ENCODE measurements at regions not wholly inside any gene's neighbourhood (a gene's known extent, or its start where the extent isn't known, plus 50 kb on each side); places are given as distances from the start of the nearest gene placed in this dataset.
A peak's percentile ranks its signal among the peaks of the same experiment; 100 is the strongest.
"Not testable (repeated sequence)": the region's sequence is repeated elsewhere in the genome, so short reads cannot be mapped to it uniquely, and the experiment has no call there.

DNA sequence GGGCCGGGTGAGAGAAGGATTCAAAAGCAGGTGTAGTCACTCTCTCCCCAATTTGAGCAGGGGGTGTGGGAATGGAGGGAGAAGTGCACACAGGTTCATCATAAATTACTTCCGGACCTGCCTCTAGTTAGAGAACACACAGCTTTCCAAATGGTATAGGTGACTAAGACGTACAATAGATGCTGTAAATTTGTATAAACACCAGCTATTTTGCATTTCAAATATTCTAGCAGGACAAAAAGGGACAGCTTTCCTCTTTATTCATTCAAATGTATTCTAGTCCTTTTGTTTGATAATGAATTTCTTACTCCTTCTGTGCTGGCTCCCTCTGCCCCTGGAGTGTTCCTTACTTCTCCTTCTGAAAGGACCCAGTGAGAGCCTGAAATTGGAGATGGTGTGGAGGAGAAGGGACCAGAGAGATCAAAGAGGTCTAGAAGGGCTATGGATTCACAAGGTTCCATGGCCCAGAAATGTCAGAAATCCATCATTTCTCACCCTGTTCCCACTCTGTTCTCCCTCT lies 53.2 kb upstream of the SH3BP4 start:
- no peak for DNase-seq

DNA sequence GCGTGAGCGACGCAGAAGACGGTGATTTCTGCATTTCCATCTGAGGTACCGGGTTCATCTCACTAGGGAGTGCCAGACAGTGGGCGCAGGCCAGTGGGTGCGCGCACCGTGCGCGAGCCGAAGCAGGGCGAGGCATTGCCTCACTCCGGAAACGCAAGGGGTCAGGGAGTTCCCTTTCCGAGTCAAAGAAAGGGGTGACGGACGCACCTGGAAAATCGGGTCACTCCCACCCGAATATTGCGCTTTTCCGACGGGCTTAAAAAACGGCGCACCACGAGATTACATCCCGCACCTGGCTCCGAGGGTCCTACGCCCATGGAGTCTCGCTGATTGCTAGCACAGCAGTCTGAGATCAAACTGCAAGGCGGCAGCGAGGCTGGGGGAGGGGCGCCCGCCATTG lies 63.4 kb upstream of the SH3BP4 start:
- not testable (repeated sequence) for DNase-seq

DNA sequence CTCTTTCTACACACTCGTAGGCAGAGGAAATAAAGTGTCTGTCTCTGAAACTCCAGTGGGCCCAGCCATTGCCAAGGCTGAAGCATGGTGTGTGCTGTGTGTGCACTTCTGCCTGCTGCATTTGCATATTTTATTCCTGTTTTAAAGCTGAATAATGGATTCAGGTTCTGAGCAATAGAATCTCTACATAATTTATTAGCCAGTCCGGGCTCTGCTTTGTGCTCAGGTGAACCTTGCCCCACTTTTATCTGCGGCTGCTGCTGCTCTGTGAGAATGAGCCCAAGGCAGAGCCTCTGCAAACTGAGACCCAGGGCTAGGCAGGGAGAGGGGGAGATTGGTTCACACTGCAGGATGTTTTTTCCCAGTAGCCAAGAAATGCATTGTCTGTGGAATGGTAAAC lies 64.6 kb upstream of the SH3BP4 start:
- DNase-seq = no peak

DNA sequence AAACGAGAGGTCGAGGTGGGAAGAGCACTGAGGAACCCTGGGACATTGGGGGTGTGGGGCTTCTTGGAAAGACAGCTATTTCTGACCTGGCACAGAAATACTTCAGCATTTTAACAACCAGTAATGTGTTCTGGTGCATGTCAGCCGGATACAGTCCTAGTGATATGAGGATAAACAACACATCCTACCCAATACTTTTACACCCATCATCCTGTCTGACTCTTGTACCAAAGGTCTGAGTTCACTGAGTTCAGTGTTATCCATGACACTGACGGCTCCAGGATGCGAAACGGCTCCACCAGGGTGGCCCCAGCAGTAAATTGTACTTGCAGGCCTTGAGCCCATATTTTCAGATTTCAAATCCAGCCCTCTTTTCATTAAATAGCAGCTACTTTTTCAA lies 65.9 kb upstream of the SH3BP4 start:
- no peak for DNase-seq

DNA sequence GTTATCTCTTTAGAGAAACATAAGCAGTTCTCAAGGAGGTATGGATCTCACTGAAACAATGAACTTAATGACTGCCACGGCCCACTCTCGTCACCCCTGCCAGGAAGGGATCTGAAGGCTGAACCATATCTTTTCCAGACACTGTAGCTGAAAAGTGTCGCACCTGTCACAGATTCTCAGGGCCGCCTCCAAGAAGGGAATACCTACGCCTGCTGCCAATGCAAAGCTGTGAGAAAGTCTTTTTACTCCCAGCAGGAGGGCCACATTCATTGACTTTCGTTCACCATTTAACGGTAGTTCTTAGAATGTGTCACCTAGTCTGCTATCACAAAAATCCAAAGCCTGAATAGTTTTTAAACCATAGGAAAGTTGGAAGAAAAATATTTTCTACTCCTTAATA lies 66.7 kb upstream of the SH3BP4 start:
- no peak for DNase-seq

DNA sequence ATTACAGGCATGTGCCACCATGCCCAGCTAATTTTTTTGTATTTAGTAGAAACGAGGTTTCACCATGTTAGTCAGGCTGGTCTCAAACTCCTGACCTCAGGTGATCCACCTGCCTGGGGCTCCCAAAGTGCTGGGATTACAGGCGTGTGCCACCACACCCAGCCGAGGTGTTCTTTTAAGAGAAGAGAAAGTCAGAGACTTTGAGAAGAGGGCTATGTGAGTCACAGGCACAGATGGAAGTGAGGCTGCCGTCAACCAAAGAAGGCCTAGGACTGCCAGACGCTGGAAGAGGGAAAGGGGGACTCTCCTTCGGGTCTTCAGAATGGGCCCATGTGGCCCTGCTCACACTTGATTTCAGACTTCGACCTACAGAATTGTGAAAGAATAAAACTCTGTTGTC lies 67.2 kb upstream of the SH3BP4 start:
- no peak for DNase-seq

DNA sequence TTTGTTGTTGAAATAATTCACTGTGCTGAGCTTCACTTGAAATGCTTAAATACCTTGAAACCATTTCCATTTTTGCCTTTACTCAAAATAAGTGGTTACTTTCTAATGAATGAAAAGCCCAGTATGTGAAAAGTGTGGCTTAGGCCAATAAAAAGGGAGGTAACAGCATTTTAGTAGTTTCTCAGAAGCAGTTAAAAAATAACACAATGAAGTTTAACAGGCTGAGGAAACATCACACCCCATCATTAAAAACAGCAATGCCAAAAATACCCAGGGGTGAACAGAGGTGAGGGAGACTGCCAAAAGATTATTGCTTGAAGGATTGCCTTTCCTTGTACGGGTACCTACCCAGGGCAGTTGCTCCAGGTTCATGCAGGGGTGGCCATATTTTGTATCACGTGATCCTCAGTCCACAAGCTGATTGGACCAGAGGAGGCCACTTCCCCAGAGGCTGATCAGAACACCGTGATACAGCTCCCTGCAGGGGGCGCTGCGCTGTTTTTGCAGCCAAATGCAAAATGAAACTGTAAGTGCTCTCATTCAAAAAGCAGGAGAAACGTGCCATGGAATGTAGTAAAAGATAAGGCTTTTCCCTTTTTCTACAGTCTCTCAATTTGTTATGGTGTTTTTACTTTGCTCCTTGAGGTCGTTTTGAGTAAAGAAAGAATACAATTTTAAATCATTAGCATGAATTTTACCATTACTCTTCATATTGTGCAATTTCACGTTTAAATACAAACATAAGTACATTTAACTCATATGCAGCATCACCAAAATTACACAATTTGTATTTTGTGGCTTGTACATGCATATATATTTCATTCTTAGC lies 70.2 kb upstream of the SH3BP4 start:
- peak in 50 of 51 donors; percentile 10 to 93 (median 70) for DNase-seq

DNA sequence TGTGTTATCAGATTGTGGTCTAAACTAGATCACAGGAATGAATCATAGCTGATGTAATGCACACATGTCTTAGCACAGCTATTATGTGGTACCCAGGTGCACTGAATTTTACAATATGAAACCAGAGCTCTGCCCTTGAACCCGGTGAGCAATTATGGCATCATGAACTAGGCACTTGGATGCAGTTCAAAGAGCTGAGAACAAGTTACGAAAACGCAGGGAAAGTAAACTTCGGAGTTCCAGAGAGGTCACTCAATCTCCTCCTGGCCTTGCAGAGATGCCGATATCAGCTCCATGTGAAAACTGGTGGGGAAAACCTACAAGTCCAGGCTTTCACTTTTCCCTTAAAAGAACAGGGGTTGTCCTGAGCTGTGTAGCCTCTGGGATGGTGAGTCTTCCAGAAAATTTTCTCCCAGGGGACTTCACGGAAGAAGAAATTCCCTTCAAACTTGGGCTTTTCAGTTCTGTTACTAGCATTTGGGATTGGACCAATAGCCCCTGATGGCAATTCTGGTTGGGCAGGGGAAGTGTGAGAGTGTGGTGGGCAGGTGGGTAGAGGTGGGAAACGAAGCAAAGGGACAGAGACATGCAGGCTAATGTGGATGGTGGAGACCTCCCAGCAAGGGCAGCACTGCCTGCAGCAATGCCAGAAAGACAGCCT lies 71.1 kb upstream of the SH3BP4 start:
- no peak for DNase-seq

DNA sequence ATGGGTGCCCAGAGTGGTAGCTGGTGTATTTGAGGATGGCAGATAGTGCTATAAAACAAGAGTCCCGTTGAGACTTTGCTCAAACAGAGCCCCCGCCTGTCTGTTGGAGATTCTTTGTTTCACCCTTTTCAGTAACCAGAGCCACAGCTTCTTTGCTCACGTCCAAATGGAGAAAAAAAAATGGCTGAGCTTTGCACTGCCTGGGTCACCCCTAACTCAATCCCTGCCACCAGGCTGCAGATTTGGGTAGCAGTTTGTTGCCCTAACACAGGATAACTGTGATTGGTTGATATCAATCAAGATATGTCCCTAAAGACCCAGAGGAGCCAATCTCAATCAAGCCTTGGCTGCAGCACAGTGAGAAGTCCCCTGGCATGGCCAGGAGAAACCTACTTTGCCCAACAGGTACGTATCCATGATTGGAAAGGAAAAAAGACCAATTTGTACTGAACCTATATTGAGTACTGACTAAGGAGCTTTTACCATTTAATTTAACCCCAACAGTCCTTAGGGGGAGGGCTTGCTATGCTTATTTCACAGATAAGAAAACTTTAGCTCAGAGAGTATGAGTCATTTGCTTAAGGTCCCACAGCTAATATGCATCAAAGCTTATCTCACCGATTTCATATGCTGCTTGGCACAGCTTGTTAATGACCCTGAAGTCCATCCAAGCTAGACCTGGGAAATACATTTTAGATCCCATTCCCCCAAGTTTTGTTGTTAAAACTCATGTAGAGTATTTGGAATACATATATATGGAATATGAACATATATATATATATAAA lies 72.0 kb upstream of the SH3BP4 start:
- no peak for DNase-seq

DNA sequence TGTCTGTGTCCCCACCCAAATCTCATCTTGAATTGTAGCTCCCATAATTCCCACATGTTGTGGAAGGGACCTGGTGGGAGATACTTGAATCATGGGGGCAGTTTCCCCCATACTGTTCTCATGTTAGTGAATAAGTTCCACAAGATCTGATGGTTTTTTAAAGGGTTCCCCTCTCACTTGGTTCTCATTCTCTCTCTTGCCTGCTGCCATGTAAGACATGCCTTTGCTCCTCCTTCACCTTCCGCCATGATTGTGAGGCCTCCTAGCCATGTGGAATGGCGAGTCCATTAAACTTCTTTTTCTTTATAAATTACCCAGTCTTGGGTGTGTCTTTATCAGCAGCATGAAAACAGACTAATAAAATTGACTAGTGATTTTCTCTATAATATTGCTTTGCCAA lies 75.2 kb upstream of the SH3BP4 start:
- DNase-seq = not testable (repeated sequence)

DNA sequence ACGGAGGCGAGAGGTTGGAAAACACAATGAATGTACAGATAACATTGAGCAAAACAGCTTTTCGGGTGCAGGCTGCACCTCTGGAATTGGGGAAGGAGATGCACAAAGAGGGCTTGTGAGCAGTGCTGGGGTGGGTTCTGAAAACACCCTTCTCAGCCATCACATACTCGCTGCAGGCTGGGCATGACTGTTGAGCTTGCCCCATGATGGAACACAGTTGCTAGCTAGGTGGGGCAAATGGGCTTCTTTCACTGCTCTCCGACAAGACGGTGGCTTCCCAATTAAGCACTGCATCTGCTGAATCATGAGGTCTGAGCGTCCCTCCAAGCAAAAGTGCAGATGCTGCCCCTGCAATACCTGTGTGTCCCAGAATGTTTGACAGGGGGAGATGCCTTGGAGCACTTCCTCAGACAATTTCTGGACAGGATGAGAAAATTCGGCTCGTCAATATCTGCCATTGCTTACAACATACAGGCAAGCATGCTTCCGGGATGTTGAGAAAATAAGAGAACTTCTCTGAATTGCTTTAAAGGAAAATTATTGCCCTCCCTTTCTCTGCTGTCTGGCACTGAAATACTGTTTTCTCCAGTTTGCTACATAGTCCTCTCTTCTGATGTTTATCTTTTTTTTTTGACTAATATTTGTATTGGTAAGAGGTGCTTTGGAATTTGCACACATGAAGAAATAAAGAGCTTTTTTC lies 77.3 kb upstream of the SH3BP4 start:
- no peak for DNase-seq

DNA sequence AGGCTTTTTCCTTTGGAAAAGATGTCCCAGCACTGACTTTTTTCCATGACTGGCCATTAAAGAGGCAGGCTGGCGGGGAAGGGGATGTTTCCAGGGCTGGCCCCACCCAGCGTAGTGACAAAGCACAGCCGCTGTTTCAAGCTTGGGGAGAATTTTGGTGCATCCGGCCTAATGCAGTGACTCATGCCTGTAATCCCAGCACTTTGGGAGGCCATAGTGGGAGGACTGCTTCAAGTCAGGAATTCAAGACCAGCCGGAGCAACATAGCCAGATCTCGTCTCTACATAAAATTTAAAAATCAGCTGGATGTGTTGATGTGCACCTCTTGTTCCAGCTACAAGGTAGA lies 78.0 kb upstream of the SH3BP4 start:
- no peak for DNase-seq

DNA sequence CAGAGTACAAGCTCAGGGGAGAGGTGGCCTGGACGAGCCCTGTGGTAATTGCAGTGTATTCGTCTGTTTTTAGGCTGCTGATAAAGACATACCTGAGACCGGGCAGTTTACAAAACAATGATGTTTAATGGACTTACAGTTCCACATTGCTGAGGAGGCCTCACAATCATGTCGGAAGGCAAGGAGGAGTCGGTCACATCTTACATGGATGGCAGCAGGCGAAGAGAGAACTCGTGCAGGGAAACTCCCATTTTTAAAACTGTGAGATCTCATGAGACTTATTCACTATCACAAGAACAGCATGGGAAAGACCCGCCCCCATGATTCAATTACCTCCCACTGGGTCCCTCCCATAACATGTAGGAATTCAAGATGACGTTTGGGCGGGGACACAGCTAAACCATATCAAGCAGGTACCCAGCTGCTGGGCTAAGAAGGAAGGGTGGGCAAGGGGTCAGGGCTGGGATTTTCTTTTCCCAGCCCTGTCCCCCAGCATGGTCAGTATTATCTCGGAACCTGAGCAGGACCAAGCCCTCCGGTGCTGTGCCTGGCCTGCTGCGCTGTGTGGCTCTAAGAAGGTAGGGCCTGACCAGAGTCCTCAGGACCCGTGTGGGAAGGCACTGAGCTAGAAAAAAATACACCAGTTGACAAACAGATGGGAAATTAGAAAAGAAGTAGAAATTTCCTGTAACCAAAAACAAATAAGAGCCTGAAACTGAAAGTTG lies 78.6 kb upstream of the SH3BP4 start:
- no peak for DNase-seq

DNA sequence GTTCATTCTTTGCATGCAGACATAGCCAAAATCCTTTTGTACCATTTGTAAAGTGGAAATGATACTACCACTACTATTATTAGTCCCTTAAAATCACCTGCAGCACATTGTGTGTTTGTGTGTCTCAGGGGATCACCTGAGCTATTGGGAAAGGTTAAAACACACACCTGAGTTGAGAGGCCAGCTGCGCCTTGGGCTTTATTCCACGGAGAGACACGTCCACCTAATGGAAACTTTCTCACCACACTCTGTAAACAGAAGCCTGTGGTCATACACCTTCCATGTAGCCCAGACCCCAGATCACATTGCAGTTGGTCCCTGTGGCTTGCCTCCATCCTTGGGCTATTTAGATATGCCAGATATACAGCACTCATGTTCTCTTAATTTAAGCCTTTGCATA lies 81.8 kb upstream of the SH3BP4 start:
- no peak for DNase-seq

DNA sequence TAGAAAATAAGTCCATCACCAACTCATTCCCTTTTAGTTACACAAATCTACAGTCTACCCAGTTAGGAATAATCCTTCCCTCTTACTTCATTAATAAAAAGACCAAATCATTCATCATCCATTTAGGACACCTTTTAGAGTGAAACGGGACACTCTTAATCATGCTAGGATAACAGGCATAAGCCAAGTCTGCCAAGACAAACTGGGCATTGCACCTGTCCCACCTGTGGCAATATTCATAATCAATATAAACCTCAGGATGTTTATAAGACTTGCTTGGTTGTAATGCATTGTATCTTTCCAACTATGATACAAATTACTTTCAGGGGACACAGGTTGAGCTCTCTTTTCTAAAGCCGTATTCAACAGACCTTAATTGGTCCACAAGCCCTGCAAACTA lies 82.7 kb upstream of the SH3BP4 start:
- no peak for DNase-seq

DNA sequence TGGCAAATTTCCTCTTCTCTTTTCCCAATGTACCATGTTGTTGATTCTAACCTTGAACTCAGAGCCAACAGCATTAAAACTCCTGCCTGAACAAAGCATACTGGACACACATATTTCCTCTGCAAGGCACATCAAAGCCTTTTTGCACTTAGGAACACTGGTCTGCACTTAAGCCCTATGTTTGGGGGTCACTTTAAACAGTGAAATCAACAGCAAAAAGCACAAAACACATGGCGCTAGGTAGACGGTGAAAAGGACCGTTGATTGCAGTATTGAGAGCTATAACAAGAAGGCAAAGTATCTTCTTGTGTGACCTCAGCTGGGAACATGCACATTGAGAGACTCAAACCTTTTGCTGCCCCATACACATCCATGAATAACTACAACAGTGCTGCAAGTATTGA lies 83.9 kb upstream of the SH3BP4 start:
- no peak for DNase-seq

DNA sequence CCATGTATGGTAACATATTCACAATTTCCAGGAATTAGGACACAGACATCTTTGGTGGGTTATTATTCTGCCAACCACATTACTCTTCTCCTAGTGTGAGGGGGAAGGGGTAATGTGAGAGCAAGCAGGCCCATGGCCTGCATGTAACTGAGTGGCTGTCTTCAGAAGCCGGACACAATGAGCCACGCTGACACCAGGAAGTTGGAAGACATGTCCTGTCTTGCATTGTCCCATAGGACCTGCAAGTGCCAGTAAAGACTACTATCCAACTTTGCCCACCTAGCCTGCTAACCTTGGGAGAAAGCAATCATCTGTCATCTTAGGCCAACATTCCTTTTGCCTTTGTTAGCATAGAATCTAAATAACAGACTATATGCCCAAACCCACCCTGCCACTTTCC lies 86.2 kb upstream of the SH3BP4 start:
- DNase-seq = no peak

DNA sequence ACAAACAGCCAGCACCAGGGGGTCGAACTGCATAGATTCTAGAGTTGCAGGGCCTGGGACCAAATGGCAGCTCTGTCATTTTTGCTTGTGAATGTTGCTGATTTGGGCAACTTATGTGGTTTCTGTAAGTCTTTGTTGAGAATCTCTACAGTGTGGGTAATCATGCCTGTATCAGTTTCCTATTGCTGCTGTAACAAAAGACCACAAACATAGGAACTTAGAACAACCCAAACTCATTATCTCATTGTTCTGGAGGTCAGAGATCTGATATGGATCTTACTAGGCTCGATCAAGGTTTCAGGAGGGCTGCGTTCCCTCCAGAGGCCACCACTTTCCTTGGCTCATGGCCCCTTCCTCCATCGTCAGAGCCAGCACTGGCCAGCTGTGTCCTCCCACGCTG lies 86.8 kb upstream of the SH3BP4 start:
- no peak for DNase-seq

DNA sequence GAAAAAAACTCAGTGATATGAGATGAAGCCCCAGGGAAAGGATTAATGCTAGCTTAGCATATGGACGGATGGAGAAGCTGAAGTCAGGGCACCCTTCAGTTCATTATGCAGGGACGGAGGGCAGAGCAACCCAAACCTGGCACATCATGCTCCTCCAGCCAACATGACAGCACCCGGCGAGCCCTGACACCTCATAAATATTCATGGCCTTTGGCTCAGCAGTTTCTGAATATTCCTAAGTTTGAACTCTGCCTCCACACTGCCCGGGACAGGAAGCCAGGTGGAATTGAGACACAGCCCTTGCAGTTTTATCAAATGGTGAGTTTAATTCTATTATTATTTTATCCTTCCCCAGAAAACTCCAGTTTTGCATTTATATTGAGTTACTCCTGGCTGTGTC lies 87.3 kb upstream of the SH3BP4 start:
- DNase-seq = peak in 3 of 51 donors; percentile 5 to 18 (median 8)

DNA sequence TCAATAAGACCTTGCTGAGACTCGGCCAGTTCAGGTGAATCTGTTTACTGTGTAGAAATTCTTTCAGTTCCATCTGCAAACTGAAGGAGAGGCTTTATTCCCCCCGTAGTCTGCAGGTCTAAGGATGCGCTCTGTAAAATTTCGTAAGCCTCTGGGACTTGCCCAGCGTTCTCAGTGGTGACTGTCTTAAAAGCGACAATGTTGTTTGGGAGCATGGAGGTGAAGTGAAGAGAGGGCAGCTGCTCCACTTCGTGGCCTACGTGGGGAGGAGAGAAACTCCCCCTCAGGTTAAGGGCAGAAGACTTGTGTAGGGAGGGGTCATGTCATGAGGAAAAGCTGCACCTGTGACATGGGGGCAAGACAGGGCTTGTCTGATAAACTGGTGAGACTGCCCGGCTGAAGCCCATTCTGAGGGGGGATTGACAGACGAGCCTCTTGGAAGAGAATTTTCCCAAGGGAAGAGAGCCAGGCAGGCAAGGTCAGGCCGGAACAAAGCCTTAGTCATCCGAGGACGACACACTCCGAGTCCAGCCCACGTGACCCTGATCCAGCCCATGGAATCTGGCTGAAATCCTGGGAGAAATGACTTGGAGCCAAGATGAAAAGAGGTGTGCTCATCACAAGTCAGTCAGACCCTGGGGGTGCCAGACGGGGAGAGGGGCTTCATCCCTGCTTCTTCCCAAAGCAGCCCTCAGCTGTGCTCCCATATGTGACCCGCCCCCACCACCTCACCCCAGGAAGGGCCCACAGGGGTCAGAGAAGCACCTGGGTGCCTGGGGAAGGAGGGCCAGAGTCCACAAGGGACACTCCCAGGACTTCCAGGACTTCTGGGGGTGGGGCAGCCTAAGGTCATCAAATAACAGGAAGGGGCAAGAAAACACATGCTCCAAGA lies 88.5 kb upstream of the SH3BP4 start:
- DNase-seq = peak in 36 of 51 donors; percentile 9 to 70 (median 32)
